Frontal cortex (tissue), 3 donors: ENCODE measurements at regions not wholly inside any gene's neighbourhood (a gene's known extent, or its start where the extent isn't known, plus 50 kb on each side); places are given as distances from the start of the nearest gene placed in this dataset.
"Not testable (repeated sequence)": the region's sequence is repeated elsewhere in the genome, so short reads cannot be mapped to it uniquely, and the experiment has no call there.

Source experiments
- DNase-seq, 2 donors: peaks; one replicate each; pipeline ENCODE4 v3.0.0; 2012; ENCODE audit warnings: low spot score in 2 of 2
- FAIRE-seq: peaks from 2 replicates; lab custom pipeline; 2012; peaks lifted over from hg19 to GRCh38; lab: Jason Lieb, UNC
- donor health status: control.
- donor health status: control.
- donor health status: control.

DNA sequence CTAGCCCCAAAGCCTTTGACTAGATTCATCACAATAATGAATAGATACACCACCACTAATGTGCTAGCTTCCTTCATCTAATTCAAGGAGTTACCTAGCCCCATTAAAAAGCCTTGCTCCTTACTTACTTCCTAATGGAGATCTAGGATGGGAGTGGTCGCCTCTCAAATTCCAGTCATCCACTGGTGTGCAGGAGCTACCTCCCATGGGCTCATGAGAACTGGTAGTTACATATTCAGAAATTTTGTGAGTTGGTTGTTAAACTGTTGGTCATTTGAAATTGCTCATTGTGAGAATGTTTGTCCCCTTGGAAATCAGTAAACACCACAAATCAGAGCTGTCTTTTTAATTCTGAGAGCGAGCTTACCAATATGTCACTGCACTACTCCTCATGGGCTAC lies 91.7 kb upstream of the GDNF start:
- FAIRE-seq (no peak), DNase-seq (no peak)

DNA sequence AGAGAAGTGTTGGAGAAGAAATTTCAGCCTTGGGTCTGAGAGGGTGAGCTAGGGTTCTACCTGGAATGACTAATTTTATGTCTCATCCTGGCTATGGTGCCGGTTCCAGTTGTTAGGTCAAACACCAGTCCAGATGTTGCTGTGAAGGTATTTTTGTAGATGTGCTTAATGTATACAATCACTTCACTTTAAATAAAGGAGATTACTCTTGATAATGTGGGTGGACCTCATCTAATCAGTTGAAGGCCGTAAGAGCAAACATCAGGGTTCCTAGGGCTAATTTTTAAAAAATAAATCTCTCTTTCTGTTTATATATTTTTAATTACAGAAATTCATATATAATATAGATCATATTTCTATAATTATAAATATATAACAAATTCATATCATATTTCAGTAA lies 90.5 kb upstream of the GDNF start:
- DNase-seq: no peak

DNA sequence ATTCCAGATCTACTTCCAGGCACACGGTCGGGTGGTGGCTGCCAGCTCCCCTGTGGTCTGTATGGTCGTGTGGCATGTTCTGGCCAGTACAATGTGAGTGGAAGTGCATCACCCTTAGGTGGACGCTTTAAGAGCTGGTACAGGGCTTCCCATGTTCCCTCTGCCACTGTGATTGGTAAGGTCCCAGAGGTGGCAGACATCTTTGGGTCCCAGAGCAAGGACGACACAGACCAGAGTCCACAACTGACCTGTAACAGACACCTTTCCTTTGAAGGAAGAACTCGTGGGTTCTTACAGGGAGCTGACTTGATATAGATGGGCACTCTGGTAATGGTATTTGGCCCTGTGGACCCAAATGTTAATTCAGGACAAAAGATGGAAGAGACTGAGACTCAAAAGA lies 90.0 kb upstream of the GDNF start:
- no peak for DNase-seq
- no peak for FAIRE-seq

More for the DNA sequence above, 90.5 kb upstream of the GDNF start:
- no peak for FAIRE-seq

DNA sequence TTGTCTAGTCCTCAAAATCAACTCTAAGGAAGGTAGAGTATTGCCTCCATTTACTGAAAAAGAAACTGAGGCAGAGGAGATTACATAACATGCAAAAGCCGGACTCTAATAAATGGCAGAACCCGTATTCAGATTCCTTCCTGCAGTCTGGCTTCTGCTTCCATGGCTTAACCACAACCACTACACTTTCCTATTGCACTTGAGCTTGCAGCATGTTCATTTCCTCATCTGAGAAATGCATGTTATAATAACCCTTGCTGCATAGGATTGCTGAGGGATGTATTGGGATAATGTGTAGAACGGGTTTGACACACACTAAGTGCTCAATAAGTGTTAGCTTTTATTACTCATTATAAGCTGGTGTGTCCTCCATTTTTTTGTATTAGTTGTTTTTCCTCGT lies 87.9 kb upstream of the GDNF start:
- not testable (repeated sequence) for FAIRE-seq, DNase-seq

DNA sequence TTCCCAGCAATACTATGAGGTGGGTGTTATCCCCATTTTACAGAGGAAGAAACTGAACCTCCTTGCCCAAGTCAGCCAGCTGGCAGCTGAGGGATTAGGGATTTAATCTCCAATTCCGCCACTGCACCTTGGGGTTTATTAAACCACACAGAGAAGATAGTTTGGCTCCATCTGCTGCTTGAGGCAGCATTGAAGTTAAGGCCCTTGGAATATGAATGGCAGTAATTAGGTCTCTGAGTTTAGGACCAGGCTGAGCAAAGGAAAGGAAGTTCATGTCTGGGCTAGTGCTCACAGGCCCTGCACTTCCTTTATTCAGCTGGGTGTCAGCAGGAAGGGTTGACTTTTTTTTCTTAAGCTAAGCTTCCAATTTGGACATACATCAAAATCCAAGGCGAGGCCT lies 86.9 kb upstream of the GDNF start:
- FAIRE-seq: no peak
- no peak for DNase-seq

DNA sequence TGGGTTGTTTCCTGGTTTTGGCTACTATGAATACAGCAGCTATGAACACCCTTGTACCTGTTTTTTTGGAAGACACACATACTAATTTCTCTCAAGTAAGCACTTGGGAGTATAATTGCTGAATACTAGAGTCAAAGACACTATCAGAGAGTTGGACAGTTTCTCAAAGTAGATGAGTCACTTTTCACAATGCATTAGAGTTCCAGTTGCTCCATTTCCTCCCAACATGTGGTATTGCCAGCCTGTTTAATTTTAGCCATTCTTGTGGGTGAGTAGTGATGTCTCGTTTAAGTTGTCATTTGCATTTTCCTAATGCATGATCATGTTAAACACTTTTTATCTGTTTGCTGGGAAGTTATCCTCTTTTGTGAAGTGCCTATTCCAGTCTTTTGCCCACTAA lies 81.6 kb upstream of the GDNF start:
- no peak for DNase-seq
- no peak for FAIRE-seq

DNA sequence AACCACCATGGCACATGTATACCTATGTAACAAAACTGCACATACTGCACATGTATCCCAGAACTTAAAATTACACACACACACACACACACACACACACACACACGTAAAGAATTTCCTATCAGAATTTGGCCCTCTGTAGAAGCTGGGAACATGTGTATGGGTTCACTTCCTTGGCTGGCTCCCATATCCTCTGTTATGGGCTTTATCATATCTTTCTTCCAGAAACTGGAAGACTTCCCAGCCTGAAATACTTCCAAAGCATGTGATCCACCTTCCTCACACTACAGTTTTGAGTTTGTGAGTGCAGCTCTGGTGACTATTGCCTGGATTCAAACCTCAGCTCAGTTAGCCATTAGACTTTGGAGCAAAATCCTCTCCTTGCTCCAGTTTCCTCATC lies 78.6 kb upstream of the GDNF start:
- FAIRE-seq (no peak), DNase-seq (no peak)

DNA sequence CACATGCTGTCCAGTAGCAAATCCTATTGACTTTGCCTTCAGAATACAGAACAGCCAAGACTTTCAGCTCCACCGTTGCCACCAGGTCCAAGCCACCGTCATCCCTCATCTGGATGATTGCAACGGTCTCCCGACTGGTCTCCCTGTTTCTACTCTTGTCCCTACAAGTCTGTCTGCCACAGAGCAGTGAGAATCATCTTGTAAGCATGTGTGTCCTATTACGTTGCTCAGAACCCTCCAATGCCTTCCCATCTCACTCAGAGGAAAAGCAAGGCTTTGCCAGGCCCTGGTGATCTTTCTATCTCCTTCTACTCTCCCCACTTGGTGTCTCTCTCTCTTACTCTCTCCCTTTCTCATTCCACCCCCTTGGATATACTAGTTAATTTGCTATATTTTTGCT lies 76.7 kb upstream of the GDNF start:
- FAIRE-seq (no peak), DNase-seq (no peak)

DNA sequence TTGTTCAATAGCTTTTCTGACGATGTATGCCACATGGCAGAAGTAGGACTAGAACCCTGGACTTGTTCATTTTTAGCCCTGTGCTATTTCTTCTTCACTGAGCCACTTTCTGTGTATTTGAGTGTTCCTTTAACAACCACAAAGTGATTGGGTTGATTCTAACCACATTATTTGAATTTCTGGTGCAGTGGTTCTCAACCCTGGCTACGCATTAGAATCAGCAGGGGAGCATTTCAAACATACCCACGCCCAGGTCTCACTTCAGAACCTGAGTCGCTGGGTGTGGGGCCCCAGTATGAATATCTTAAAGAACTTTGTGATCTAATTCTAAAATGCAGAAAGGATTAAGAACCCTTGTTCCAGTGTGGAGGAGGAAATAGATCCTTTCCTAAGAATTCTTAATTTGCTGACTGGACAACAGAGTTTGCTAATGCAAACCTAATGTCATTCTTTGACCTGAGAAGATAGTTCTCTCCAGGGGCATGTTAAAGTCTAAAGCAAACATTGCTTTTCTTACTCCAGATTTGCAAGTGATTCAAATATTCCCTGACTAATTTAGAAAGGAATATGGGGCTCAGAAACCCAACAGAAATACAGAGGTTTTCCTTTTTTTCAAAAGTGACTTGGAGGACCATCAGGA lies 75.4 kb upstream of the GDNF start:
- no peak for DNase-seq
- no peak for FAIRE-seq

DNA sequence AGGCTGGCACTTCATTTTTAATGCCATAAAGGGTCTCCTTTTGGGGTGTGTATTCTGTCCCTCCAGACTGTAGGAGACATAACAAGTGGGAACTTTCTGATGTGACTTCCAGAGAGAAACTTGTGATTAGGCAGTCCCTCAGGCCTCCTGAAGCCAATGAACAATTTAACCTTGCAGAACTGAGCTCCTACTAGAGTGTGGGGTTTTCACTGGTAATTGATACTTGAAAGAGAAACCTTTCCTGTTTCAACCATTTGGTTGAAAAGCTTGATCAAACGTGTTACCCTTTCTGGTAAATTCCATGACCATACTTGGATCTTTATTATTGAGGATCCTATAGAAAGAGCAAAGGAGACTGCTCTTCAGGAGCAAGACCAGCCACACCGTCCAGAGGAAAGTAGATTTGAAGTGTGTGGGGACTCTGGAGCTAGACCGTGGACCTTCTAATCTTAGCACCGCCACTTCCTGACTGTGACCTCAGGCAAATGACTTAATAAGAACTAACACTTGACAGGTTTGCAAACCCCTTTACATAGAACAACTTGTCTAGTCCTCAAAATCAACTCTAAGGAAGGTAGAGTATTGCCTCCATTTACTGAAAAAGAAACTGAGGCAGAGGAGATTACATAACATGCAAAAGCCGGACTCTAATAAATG lies 69.9 kb upstream of the GDNF start:
- FAIRE-seq, DNase-seq: not testable (repeated sequence)

DNA sequence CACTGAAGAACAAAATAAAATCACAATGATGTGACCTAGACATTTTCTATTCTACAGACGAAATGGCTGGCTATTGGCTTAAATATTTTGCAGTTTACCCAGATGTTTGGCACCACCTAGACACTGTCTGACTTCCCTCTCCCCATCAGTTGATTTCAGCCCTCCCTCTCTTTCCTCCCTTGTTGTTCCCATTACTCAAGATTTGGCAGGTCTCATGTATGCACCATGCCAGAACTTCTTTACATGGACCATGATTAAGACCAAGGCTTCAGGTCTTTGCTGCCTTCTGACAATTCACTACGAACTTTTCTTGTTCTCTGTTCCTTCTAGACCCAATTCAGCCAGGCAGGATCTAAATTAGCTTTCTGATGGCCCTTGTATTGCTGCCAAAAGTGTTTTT lies 66.6 kb upstream of the GDNF start:
- no peak for FAIRE-seq
- DNase-seq: no peak

DNA sequence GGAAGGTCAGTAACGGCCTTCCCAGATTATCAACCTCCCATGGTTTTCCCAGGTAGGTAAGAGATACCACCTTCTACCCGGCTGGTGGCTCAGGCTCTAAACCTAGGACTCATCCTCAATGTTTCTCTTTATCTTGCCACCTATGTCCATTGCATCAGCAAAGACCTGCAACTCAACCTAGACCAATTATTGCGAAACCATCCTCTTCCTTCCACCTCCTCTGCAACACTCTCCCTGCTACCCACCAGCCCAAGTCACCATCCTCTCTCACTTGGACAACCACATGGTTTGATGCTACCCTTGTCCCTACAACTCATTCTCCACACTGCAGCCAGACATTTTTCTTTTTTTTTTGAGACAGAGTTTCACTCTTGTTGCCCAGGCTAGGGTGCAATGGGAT lies 65.4 kb upstream of the GDNF start:
- FAIRE-seq (no peak), DNase-seq (no peak)

DNA sequence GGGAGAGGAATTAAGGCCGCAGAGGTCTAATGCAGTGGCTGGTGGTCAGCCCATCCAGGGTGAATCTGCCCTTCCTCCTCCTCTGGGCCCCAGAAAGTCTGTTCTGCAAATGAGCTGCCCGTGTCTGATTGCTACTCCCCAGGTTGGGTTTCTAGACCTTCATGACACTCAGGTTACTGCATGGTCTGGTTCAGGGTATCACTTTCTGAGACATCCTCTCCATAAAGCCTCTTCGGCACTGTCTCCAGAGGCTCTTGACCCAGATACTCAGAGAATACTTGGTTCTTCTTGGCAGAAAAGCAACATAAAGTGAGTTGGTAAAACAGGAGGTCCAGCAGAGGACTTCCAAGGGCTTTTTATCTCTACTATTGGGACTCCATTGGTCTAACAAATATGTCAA lies 62.5 kb upstream of the GDNF start:
- FAIRE-seq: no peak
- no peak for DNase-seq

DNA sequence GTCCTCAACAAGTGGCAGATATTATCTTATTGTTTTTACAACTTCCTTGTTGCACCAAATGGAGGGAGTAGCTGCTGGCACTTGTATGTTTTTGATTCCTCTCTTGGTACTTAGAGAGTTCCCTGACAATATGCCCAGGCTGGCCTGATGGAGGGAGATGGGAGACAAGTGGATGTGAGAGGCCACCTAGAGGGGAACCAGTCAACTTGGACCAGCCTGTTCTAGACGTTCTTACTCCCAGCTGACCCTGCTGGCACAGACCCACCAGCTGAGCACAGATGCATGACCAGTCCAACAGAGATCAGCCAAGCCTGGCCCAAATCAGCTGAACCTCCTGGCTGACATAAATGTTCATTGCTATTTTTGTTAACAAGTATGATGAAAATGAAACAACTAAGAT lies 60.9 kb upstream of the GDNF start:
- DNase-seq: no peak
- no peak for FAIRE-seq

DNA sequence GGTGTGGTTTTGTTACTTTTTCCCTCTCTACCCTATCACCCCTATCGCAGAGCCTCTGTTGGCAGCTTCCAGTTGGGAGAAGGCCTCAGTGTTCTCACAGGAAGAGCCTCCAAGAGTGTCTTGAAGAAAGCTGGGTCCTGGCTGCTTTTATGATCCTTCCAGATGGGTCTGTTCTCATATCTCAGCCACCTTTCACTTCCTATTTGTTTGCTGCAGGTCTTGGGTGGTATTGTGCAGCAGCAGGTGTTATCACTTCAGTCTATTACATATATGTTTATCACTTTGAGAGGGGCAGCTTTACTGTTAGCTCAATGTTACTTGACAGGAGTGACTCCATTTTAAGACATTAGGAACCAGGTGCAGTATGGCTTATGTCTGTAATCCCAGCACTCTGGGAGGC lies 59.2 kb upstream of the GDNF start:
- FAIRE-seq: no peak
- no peak for DNase-seq

DNA sequence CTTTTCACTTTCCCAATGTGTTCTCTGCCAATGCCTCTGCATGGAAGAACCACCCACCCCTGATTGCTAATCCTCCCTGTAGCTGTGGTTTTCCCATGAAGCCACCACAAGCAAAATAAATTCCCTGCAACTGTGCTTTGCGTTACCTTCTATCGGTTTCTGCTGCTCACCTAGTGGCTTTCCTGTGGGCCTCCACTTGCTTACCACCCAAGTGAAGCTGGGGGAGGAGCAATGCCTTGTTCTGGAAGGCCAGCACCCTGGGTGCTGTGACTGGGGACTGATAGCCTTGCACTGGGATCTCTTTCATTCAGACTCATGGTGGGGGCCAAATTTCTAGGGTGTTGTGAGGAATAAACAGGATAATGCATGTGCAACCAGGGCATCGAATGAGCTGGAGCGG lies 56.3 kb upstream of the GDNF start:
- FAIRE-seq (no peak), DNase-seq (no peak)

DNA sequence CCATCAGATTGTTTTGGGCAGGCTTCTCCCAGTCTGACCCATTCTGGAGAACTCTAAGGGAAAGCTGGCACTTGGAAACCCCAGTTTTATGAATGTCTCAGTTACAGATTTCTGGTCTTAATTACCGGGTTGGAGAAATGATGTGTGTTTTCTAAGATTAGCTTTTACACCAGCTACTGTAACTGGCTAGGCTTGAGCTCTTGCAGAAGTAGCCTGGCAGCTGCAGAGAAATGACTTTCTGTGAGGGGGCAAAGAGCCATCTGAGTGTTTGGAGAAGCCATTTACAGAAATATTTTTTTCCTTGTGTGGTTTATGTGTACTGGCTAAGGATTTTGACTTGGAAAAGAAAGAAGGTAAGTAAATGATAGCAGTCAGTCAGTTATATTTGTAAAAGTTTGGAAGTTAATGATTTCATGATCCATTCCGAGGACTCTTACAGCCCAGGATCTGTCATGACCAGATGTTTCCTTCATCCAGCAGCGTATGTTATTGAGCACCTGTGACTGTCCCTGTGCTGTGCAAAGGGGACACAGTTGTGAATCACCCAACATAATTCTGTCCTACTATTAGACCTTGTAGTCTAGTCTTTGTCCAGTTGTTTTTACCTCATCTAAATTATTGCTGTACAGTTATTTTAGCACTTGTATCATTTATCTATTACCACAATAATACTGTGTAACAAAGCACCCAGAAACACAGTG lies 53.7 kb upstream of the GDNF start:
- DNase-seq: no peak
- FAIRE-seq: no peak

DNA sequence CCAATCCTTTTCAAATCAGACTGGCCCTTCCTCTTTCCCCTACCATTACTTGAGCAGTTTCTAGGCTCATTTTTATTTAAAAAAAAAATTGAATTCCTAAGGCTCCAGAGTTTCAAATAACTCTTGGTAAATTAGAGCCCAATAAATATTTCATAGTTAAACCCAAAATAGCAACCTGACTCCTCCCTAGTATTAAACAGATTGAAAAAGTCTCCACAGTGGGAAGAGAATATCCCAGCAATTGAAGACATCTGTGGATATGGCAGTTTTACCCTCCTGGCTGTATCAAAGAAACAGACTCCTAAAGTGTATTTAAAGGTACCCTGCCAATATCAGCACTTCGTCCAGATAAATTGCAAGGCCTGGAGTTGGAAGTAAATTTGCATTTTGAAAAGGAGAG lies 52.7 kb upstream of the GDNF start:
- FAIRE-seq (no peak), DNase-seq (no peak)

DNA sequence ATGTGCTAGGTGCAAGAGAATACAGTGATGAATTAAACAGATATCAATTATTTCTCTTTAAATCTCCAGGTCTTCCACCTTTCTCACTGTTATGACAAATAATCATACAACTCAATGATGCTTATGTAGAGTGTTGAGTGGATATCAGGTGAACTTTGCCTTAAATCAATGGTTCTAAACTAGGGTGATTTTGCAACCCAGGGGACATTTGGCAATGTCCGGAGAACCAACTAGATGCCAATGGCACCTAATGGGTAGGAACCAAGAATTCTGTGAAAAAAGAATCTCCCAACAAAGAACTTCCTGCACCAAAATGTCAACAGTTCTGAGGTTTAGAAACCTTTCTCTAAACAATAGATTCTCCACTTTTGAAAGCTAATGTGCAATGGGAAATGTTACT lies 52.0 kb upstream of the GDNF start:
- FAIRE-seq (no peak), DNase-seq (no peak)

DNA sequence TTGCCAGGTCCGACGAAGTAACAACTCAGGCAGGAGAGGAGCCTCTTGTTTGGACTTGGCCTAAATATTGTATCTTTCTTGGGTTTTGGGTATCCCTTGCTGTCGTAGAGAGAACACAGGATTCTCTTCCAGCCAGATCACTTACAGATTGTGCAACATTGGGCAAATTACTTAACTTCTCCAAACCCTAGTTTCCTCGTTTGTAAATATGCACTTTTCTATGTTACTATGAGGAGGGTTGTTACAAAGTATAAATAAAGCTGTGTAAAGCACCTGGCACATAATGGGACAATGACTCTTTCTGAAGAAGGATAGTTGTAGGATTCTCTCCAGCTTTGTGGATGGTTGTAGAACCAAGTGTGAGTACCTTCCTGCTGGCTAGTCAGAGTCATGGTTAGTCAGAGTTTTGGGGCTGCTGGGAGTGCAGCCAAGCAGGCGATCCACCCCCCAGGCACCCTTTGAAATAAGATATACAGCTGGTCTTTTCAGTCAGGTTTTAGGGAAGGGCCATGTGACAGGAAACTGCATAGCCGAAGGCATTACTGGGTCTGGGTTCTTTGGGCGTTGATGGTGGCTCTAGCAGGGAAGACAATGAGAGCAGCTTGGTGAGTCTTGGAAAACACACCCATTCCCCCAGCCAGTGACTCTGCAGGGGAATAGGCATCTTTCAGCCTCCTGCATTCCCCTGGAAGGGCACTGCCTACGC lies 49.9 kb upstream of the GDNF start:
- no peak for DNase-seq
- FAIRE-seq: no peak
